Muscle layer of colon (tissue), 2 donors: ENCODE measurements at regions not wholly inside any gene's neighbourhood (a gene's known extent, or its start where the extent isn't known, plus 50 kb on each side); places are given as distances from the start of the nearest gene placed in this dataset.
"Not testable (repeated sequence)": the region's sequence is repeated elsewhere in the genome, so short reads cannot be mapped to it uniquely, and the experiment has no call there.

Source experiments
- H3K27ac ChIP-seq: one replicate; pipeline ENCODE4 v1.7.0; 2013; ENCODE audit warnings: low read depth, mild to moderate bottlenecking, low read length, moderate library complexity
- H3K27me3 ChIP-seq, 2 donors: one replicate each; pipeline ENCODE4 v1.7.0; 2013; ENCODE audit warnings: low read length in 2 of 2, mild to moderate bottlenecking in 2 of 2; ENCODE audit not compliant: insufficient read depth in 2 of 2, control insufficient read depth in 1 of 2
- H3K36me3 ChIP-seq: one replicate; pipeline ENCODE4 v1.7.0; 2013; ENCODE audit warnings: mild to moderate bottlenecking, low read length; ENCODE audit not compliant: insufficient read depth
- H3K4me1 ChIP-seq: one replicate; pipeline ENCODE4 v1.7.0; 2013; ENCODE audit warnings: mild to moderate bottlenecking, low read length; ENCODE audit not compliant: insufficient read depth
- H3K4me3 ChIP-seq, 2 donors: one replicate each; pipeline ENCODE4 v1.7.0; 2013; ENCODE audit warnings: low read length in 2 of 2, low read depth in 1 of 2, mild to moderate bottlenecking in 1 of 2, moderate library complexity in 1 of 2
- H3K9ac ChIP-seq: one replicate; pipeline ENCODE4 v1.7.0; 2013; ENCODE audit warnings: low read length
- H3K9me3 ChIP-seq: one replicate; pipeline ENCODE4 v1.7.0; 2013; ENCODE audit warnings: mild to moderate bottlenecking, low read length
- donor health status: abdominal sarcoma.
- donor health status: Adenocarcinoma of cecum.

DNA sequence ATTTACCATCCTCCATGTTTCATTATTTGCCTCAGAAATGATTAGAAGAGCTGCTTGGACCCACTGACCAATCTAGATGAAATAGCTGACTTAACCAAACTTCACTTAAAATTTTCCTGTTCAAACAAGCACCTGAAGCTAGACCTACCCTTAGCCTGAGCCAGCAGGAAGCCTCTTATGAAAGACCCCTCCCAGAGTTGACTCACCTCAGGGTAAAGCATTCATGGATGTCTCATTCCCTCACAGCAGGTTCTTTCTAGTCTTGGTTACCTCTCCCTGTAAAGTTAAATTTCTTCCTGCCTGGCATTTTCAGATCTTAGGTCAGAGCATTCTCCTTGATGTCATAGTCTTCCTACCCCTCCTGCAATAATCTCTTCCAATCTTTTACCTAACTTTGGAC lies 1209.8 kb downstream of the FLRT2 start:
- H3K27ac ChIP-seq = no peak overlapping the region
- no peak overlapping the region for H3K9ac ChIP-seq
- no peaks in the 10 kb centered on the region for H3K4me1 ChIP-seq
- H3K36me3 ChIP-seq = no peaks in the 10 kb centered on the region
- no peaks in the 10 kb centered on the region for H3K9me3 ChIP-seq
- H3K4me3 ChIP-seq = no peak overlapping the region
- H3K27me3 ChIP-seq = no peaks in the 10 kb centered on the region

DNA sequence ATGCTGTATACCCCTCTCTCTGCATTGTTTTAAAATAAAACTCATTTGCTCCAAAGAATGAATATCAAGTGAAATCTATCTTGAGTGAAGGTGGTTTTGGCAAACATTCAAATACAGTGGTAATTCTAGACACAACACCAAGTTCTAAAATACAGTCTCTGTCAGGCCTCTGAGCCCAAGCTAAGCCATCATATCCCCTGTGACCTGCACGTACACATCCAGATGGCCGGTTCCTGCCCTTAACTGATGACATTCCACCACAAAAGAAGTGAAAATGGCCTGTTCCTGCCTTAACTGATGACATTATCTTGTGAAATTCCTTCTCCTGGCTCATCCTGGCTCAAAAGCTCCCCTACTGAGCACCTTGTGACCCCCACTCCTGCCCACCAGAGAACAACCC lies 1201.5 kb downstream of the FLRT2 start:
- H3K4me3 ChIP-seq, H3K27ac ChIP-seq, H3K36me3 ChIP-seq, H3K27me3 ChIP-seq, H3K9me3 ChIP-seq, H3K9ac ChIP-seq, H3K4me1 ChIP-seq: not testable (repeated sequence)

DNA sequence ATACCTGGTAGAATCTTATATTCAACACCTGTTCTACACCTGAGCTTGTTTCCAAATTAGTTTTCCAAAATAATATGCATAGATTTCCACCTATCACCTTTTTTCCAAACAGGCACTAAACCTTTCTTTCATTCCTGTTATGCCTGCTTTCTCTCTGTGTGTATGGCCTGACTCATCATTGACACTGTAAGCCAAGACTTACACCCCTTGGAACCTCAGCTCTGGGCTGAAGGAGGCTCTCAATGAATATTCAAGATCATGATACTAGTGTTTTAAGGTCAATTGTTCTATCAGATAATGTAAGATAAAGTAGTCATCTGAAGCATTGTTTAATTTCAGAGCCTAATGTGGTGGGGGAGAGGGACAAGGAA lies 1193.3 kb downstream of the FLRT2 start:
- Histone ChIP-seq H3K27ac (no peak overlapping the region), H3K9ac (no peak overlapping the region), H3K9me3 (no peaks in the 10 kb centered on the region), H3K27me3 (no peaks in the 10 kb centered on the region), H3K4me1 (no peaks in the 10 kb centered on the region), H3K4me3 (no peak overlapping the region), H3K36me3 (no peaks in the 10 kb centered on the region)

DNA sequence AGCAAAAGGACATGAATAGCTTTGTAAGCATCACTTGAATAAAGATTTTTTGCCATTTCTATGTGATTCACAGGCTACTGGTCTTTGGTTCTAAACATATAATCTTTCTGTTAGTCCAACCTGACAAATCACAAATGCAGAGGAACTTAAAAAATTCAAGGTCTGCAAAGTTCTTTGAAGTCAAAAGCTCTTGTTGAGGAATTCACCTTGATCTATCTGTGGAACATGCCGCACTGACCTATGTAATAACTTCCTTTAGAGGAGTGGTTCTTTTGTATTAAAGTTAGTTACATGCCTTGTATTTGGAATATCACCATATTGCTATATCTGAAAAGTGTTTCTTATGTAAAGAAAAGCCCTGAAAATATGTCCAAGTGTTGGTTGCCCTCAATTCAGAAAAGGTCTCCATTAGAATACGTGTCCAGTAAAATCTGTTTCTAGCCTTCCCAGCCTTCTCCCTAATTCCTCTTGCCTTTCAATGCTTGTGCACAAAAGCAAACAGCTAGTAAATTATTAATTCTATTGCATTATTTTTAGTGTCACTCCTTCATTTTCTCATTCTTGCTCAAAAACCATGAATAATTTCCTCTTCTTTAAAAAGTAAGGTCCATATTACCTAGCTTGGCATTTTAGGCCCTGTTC lies 1192.8 kb downstream of the FLRT2 start:
- H3K36me3 ChIP-seq = no peaks in the 10 kb centered on the region
- H3K4me1 ChIP-seq = no peaks in the 10 kb centered on the region
- H3K9ac ChIP-seq = no peak overlapping the region
- no peak overlapping the region for H3K27ac ChIP-seq
- H3K4me3 ChIP-seq = no peak overlapping the region
- no peaks in the 10 kb centered on the region for H3K9me3 ChIP-seq
- no peaks in the 10 kb centered on the region for H3K27me3 ChIP-seq

DNA sequence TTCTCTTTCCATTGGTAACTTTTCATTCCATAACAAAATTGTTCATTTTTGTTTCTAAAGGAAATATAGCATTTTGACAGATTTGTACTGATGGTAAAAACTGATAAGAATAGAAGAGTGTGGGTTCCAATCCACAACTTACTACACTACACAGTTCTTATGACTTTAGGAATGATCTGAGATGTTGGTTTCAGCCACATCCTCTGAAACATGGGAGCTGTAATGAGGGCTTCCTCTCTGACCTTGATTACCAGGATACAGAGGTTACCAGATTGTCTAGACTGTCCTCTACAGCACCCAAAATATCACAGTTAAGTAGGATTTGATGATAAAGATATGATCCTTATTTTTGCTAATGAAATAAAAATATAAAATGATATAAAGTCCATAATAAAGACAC lies 1184.6 kb downstream of the FLRT2 start:
- Histone ChIP-seq H3K9me3 (no peaks in the 10 kb centered on the region), H3K4me3 (no peak overlapping the region), H3K4me1 (no peaks in the 10 kb centered on the region), H3K27me3 (no peaks in the 10 kb centered on the region), H3K9ac (no peak overlapping the region), H3K36me3 (no peaks in the 10 kb centered on the region), H3K27ac (no peak overlapping the region)

DNA sequence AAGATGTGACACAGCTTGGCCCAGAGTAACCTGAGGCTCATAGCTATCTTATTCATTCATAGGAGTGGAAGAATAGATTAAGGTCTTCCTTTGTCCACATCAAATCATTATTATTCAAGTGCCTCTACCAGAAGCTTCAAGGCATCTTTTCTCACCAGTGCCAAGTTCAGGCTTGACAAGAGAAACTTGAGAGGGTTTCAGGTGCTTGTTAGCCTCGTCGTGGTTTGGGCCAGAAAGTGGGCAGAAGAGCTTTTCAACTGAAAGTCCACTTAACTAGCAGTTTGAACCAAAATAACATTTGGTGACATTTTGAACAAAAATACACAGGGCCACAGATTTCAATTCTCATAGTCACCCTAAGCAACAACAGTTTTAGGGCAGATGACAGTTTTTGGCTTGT lies 1184.2 kb downstream of the FLRT2 start:
- no peak overlapping the region for H3K9ac ChIP-seq
- H3K4me3 ChIP-seq = no peak overlapping the region
- H3K27me3 ChIP-seq = no peaks in the 10 kb centered on the region
- no peak overlapping the region for H3K27ac ChIP-seq
- H3K9me3 ChIP-seq = no peaks in the 10 kb centered on the region
- no peaks in the 10 kb centered on the region for H3K36me3 ChIP-seq
- no peaks in the 10 kb centered on the region for H3K4me1 ChIP-seq

DNA sequence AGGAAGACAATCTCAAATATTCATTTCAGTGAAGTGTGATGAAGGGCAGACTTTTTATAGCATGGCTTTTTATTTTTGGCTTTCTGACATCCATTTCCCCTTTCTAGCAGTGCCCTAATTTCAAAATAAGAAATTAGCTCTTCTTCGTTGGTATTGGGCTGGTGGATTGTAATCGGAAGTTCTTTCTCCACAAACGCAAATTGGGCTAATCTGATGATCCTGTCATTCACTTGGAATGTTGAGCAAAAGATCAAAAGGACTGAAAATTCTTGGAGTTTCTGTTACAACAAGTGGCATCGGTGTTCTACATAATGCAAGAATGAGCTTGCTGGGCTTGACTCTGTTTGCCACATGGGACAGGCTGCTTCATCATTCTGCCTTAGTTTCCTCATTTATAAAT lies 1182.8 kb downstream of the FLRT2 start:
- Histone ChIP-seq H3K9me3 (no peaks in the 10 kb centered on the region), H3K4me3 (no peak overlapping the region), H3K36me3 (no peaks in the 10 kb centered on the region), H3K27me3 (no peaks in the 10 kb centered on the region), H3K9ac (no peak overlapping the region), H3K4me1 (no peaks in the 10 kb centered on the region), H3K27ac (no peak overlapping the region)

DNA sequence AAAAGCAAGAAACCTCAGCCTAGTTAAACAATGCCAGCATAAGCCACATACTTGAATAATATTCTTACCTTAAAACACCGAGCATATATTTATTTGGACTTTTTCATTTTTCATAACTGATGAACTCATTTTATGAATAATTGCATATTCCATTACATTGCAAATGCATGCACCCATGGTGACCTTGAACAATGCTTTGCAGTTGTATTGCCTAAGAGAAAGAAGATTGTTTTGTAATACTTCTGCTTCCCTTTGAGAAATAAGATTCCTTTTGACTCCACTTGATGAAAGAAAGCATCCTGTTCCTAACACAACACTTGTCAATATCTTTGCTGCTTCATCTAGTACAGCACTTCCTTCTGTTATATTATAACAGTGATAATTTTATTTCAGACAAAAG lies 1182.2 kb downstream of the FLRT2 start:
- Histone ChIP-seq H3K4me1 (no peaks in the 10 kb centered on the region), H3K9ac (no peak overlapping the region), H3K4me3 (no peak overlapping the region), H3K27me3 (no peaks in the 10 kb centered on the region), H3K36me3 (no peaks in the 10 kb centered on the region), H3K27ac (no peak overlapping the region), H3K9me3 (no peaks in the 10 kb centered on the region)

DNA sequence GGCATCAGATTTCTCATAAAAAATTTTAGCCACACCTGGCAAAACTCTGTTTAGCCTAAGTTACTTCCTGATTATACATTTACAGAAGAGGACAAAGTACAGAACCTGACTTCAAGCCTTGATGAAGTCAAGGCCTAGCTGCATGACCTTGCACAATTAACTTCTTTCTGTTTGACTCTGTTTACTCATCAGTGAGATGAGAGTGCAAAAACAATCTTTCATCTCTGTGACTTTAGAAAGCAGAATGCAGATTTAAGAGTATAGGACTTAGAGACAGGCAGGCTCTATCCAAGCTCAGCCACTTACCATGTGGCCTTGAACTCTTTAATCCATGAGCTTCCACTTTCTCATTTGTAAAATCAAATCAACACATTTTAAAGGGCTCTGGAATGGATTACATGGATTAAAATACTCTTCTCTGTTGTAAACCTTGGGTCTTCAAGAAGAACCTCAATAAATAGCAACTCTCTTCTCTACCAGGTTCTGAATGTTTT lies 1178.9 kb downstream of the FLRT2 start:
- H3K27ac ChIP-seq = no peak overlapping the region
- H3K9ac ChIP-seq = no peak overlapping the region
- H3K36me3 ChIP-seq = no peaks in the 10 kb centered on the region
- H3K27me3 ChIP-seq = no peaks in the 10 kb centered on the region
- no peaks in the 10 kb centered on the region for H3K4me1 ChIP-seq
- no peak overlapping the region for H3K4me3 ChIP-seq
- no peaks in the 10 kb centered on the region for H3K9me3 ChIP-seq

DNA sequence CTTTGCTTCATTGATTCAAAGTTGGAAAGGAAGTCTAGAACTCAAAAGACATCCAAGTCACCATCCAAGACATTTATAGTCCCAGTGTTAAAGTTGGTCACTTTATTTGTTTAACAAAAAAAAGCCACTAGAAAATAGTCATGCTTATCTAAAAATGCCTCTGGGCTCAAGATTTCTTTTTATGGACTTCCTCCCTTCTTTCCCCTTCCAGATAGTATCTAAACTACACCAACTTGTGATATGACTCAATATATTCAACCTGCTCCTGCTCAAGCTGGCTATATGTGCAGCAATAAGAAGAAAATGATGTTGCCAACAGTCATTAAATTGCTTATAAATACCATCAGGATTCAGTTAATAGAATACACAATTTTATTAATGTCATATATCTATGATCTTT lies 1177.1 kb downstream of the FLRT2 start:
- Histone ChIP-seq H3K36me3 (no peaks in the 10 kb centered on the region), H3K9me3 (no peaks in the 10 kb centered on the region), H3K4me1 (no peaks in the 10 kb centered on the region), H3K4me3 (no peak overlapping the region), H3K27me3 (no peaks in the 10 kb centered on the region), H3K27ac (no peak overlapping the region), H3K9ac (no peak overlapping the region)

DNA sequence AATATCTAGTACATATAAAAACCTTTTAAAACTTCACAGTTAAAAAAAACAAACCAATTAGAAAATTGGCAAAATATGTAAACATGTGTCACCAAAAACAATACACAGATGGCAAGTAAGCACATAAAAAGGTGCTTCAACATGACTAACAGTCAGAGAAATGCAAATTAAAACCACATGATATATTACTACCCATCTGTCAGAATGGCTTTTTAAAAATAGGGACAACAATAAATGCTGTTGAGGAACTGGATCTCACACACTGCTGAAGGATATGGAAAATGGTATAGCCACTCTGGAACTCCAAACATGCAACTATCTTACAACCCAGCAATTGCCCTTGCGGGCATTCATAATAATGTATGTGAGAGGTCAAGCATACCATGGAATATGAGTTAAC lies 1153.6 kb downstream of the FLRT2 start:
- no peaks in the 10 kb centered on the region for H3K4me1 ChIP-seq
- no peaks in the 10 kb centered on the region for H3K27me3 ChIP-seq
- H3K27ac ChIP-seq = no peak overlapping the region
- H3K36me3 ChIP-seq = no peaks in the 10 kb centered on the region
- no peaks in the 10 kb centered on the region for H3K9me3 ChIP-seq
- no peak overlapping the region for H3K9ac ChIP-seq
- no peak overlapping the region for H3K4me3 ChIP-seq

DNA sequence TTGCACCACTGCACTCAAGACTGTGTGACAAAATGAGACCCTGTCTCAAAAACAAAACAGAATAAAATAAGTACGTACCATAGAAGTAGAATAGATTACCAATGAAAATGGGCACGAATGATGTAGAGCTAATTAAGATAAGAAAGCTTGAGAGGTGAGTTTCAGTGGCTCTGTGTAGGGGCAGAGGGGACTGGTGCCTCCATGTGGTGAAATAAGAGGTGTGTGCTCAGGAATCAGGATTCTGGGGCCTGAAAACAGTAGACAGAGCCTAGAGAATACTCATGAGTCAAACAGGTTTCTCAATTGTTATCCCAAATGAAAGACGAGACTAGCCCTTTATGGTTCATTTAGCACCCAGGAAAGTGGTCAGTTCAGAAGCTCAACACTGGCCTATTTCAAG lies 1145.1 kb downstream of the FLRT2 start:
- Histone ChIP-seq H3K36me3 (no peaks in the 10 kb centered on the region), H3K27ac (no peak overlapping the region), H3K9ac (no peak overlapping the region), H3K4me1 (no peaks in the 10 kb centered on the region), H3K4me3 (no peak overlapping the region), H3K9me3 (no peaks in the 10 kb centered on the region), H3K27me3 (no peaks in the 10 kb centered on the region)
